SW 1271 (cell line): ENCODE measurements at regions not wholly inside any gene's neighbourhood (a gene's known extent, or its start where the extent isn't known, plus 50 kb on each side); places are given as distances from the start of the nearest gene placed in this dataset.

Source experiments
- DNase-seq, 2 experiments: peaks; one replicate each; lab custom pipeline; 2025; lab: John Stamatoyannopoulos, UW

DNA sequence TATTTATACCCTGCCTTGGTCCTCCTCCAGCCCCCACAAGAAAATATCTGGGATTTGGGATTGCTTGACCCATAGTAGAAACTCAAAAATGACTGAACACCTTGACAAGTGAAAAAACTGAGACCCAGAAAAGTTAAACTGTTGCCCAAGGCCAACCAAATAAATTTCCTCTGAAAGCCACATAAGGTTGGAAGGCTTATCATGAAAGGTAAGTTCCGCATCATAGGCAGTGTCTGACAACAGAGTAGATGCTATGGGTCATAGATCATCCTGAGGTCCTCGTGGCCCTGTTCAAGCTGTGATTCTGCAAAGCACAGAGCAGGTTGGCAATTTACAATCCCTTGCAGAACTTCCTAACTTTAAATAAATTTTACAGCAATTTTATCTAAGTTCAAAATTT is 140.8 kb upstream of the TSC22D2 start:
- no peak for DNase-seq

DNA sequence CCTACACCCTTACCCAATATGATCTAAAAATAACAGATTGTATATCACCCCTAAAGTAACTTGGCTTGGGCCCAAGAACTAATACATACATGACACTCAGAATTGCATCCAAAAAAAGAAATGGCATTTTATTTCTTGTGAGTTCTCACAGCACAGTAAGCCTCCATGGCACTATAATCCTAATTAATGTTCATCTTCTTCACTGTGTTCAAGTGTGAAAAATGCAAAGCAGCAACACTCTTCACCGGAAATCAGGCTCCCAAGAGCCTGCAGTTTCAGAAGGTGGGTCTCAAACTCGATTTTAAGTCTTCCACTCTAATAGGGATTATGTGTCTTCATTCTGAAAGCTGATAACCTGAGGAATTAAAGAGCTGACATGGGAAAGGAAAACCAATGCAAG is 142.8 kb upstream of the TSC22D2 start:
- DNase-seq: no peak

DNA sequence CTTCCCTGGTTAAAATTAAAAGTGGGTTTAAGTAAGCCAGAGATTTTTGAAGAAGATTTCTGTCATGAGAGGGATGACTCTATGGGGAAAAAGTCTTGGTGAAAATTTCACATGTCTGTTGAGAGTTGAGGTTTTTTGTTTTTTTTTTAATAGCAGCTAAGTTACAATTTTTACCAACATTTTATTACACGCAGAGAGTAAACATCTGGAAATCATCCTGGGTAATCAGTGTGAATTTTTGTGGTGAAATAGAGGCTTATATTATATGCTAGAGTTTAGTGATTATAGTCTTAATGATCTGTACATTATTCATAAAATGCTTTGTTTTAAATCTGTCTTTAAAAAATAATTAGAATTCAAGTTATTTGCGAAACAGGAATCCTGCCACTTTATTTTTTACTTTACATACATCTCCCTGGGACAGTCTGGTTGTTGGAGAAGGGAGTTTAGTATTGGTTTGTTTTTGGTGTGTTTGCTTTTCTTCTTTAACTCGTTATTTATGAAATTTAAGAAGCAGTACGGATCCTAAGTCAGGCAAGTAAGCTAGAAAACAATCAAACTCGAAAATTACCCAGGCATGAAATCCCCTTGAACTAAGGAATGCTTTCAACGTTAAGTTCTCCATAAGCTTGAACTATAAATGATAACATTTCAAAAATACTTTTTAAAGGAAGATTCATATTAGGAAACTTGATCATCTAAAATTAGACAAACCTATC is 143.4 kb upstream of the TSC22D2 start:
- no peak for DNase-seq

DNA sequence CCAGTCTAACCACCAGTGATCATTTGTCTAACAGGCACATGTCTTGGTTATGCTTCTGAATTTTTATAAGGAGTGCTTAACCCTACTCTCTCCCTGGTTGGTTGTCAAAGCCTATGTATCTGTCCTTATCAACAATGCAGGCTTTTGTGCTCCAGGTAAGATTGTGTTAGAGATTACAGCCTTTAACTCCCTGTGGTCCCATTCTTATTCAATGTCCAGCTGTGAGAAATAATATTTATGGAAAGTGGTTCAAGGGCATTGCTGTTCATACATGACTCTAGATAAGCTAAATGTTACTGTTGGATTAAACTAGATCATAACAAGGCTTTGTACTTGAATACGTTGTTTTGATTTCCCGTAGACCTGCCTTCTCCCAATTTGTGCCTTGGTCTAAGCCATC is 146.1 kb upstream of the TSC22D2 start:
- DNase-seq: no peak

DNA sequence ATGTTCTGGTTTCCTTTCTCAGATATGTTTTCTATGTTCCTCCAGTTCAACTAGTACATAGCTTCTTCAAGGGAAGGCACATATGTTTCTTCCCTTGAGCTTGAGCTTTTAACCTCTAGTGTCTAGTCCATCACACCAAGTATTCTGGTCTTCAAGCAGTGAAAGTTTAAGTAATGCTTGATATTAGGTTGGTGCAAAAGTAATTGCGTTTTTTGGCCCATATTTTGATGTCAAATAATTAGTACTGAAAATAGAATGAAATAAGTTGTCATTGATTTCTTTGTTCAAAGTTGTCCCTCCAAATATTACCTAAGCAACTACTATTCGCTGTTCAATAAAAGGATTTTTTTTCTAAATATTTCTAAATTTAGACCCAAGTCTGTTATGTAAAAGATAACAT is 146.7 kb upstream of the TSC22D2 start:
- DNase-seq: no peak

DNA sequence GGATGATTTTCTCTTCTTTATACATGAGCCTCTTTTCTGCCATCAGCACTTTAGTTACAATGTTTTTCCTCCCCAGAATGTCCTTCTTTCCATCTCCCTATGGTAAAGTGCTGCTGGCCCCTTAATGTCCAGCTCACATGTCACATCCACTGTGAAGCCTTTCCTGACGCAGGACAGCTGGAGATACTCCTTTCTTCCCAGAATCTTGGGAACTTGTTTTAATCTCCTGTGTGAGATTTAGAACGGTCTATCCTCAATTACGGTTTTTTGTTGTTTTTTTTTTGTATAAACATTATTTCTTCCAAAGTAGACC is 147.7 kb upstream of the TSC22D2 start:
- no peak for DNase-seq

DNA sequence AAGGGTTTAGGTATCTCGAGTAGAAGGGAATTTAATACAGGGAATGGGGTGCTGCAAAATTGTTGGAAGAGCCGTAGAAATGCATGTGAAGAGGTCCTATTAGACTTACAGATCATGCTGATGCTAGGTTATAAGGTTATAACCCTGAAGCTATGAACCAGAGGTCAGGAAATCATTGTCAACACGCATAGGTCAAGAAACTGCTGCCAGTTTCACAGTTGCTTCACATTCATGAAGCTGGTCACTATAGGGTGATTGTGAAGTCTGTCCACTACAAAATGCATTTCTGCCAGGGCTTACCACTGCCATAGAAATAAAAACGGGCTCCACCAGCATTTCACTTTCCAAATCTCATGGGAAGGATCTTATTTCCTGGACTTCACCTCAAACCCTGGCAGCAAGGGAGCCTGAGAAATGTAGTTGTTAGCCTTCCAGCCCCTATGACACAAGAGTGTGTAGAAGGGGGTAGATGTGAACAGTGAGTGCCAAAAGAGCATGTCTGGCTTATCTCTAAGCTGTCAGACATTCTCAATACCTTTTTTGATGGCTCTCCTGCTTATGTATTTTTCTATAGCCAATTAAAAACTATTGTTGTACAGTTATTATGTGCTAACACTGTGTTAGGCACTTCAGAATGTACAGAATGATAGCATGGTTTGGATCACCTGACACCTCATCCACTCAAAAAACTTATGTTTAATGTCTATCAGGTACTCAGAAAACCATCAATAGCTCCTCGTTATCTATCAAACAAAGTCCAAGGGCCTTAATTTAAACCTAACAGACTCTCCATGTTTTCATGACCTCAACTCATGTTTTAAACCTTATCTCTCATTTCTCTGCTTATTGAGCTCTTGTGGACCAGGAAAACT is 148.3 kb upstream of the TSC22D2 start:
- DNase-seq: no peak

DNA sequence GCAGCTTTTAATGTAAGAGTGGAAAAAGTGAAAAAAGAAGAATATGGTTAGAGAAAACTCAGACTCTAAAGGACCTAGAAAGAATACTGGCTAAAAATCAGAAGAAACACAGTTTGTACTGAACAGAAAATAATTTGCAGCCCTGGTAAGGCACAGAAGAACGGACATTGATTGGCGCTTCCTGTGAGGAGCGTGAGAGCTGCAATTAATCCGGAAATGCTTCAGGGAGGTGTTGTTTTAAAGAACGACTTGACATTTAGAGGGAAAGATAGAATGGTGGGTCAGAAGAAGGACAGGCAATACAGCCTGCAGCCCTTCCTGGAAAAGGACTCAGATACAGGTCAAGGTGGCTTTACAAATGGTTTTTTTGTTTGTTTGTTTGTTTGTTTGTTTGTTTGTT is 151.3 kb upstream of the TSC22D2 start:
- DNase-seq: no peak

DNA sequence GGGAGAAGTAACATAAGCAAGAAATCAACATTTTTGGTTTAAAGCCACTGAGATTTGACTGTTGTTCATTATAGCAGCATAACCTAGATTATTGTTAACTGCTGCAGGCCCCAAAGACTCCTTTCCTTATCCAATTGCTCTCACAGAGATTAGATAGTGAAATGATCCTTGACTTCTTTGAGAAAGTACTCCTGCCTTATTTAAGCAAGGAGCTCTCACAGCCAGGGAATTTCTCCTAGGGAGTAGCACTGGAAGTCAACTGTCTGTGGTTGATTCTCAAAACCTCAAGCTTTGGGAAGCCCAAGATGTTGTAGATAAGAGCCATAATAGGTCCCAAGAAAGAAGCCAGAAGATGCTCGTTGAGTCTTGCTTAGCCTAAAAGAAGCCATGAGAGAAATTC is 151.8 kb upstream of the TSC22D2 start:
- DNase-seq: no peak

DNA sequence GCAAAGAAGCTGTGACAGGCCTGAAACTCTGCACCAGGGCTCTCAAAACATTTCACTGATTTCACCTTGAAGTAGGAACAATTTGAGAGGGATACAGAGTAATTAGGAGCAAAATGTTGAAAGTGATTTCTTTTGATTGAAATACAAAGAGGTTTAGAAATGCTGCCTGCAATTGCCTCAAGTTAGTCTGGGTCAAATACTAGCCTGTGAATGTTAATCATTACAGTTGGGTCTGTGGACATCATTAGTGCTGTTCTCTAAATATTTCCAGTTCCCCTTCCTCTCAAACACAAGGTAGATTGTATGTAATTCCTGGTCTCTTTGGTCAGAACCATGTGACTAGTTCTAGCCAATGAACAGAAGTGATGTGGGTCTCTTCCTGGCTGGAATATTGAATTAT is 152.3 kb upstream of the TSC22D2 start:
- DNase-seq: no peak

DNA sequence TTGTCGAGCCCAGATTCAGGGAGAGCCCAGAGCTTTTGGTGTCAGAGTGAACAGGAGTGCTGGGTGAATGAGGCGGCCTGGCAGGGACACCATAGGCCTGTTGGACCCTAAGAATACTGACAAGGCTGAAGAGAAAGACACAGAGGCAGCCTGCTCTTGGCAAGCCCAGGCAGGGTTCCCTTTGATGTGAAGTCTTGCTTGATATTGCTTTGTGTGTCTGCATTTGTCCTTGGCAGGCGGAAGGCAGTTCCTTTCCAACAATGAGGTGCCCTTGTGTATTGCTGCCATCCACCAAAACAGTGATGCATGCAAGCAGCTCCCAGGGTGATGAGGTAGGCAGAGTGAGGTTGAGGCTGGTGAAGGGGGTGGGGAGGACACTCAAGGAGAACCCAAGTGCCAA is 152.7 kb upstream of the TSC22D2 start:
- DNase-seq: no peak

DNA sequence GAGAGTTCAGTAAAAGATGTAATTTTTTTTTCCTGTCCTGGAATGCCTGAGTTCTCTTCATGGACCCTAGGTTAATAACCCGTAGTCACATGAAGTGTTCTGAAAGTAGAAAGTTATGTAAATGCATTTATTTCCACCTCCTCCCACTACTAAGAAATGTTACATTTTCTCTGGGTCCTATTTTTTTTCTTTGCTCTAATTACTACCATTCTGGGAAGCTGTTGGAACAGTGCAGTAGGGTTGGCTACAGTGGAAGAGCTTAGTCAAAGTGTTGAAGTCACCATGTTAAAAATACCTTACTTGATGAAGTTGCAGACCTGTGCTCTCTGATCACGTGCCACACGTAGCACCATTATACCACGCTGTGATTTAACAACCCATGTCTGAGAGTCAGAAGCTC is 153.8 kb upstream of the TSC22D2 start:
- DNase-seq: no peak

DNA sequence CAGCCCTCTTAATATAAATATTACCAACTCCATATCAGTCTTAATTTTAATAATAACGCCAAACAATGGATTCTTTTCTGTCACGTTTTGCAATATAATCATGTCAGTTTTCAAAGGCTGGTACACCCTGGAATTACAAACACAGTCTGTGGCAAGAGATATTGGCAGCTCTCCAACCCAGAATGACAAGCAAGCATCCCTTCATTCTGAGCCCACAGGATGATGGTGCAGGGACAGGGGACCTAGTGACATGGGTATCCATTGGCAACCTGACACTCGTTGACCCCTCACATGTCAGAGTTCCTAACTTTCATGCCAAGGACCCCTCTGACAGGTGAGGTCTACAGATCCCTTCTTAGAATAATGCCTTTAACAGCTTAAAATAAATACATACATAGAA is 154.5 kb upstream of the TSC22D2 start:
- DNase-seq: no peak

DNA sequence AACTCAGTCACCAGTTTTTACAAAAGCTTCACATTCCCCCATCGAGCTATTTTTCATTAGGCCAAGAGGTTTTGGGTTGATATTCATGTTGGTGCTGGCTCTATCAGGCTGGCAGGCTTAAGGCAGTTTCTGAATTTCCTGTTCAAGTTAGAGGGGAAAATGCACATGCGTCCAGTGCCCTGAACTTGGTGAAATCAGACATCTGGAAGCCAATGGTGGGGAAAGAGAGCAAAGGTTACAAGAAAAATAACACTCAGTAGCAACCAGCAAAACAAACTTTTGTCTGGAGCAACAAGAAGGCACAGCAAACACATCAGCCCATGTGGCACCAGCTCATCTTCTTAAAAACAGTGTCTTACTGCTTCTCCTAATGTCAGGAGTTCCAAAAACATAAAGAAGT is 155.6 kb upstream of the TSC22D2 start:
- DNase-seq: no peak

DNA sequence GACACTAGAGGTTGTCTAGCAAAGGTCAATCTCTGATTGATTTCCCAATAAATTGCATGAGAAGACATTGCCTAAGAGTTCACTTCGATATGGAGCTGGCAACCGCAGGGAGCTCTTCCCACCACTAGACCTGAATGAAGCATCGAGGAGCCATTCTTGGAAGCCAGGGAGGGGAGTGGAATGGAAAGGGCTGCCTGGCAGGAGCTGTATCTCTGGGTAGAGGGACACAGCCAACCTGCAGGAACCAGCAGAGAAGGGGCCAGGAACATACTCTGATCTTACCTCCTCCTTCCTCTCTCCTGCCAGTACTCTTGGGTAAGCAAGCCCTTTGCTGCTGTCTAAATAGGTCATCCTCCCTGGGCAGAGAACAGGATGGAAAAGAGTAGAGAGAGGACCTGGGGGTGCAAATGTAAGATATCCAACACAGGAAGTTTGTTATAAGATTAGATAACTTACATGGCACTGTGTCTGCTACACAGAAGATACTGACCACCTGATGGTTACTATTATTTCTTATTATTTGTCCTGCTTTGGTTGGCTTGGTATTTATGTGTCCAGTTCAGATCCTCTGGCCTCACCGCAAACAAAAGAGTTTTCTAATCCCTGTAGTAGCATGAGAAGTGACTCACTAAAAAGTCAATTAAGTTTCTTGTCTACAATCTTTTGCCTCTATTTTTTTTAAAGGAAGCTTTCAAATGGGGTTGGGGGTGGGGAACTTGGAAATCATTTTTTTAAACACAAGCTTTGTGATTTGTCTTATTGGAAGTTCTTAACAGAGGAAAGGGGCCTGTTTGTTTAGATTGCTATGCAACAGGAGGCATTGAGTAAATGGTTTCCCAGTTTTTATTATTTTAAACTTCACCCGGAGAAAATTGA is 156.7 kb upstream of the TSC22D2 start:
- no peak for DNase-seq

DNA sequence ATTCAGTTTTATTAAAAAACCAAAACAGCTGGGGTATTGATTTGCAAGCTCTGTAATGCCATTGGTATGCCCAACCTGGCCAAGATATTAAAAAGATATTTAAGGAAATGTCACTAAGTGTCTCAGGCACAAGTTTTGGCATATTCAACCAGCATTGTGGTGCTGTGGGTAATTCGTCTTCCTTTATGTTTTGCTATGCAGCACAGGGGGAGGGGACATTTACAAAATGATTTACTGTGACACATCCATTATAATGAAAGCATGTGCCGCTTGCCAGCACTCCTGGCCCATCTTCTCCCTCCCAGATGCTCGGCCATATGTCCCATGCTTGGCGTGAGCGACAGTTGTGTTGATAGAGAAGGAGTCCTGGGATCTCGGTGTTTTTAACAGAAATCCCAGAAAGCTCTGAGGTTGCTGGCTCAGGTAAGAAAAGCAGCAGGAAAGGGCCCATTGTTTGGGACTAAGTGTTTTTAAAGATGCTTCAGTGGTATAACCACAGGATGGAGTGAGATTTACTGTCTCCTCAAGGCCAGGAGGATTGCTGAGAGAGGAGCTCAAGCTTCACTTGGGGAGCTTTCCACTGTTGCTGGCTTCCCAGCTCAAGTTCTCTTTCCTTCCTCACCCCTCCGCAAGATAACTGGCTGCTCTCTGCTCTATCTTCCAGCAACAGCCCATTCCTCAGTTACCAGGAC is 158.2 kb upstream of the TSC22D2 start:
- no peak for DNase-seq

DNA sequence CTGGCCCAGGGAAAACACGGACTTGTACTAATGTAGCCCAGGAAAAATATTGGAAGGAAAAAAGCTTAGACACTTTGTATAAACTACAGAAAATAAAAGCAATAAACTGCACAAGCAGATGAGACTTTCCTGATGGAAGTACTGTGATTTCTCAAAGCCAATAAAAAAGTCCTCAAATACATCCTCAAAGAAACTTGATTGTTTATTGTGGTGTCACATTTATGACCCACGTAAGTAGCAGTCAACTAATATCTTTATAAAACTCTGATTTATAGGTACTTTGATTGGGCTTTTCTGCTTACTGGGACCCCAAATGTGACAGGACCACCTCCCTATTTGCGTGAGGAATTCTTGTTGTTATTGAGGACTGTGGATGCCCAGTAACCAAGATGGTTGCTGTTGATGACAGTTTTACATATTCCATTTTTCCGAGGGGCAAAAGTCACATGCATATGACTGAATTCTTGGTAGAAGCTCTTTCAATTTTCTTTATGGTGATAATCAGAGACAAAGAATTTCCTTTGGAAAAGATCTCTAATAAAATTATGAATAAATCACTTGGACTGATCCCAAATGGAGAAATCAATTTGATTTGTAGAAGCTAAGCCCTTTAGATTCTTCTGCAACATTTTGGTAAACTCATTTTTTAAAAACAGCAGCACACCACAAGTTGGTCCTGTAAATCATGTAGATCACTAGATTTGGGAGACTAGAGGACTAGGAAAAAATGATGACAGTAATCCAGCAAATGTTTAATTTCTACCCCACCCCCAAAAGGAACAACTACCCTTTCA is 159.0 kb upstream of the TSC22D2 start:
- no peak for DNase-seq

DNA sequence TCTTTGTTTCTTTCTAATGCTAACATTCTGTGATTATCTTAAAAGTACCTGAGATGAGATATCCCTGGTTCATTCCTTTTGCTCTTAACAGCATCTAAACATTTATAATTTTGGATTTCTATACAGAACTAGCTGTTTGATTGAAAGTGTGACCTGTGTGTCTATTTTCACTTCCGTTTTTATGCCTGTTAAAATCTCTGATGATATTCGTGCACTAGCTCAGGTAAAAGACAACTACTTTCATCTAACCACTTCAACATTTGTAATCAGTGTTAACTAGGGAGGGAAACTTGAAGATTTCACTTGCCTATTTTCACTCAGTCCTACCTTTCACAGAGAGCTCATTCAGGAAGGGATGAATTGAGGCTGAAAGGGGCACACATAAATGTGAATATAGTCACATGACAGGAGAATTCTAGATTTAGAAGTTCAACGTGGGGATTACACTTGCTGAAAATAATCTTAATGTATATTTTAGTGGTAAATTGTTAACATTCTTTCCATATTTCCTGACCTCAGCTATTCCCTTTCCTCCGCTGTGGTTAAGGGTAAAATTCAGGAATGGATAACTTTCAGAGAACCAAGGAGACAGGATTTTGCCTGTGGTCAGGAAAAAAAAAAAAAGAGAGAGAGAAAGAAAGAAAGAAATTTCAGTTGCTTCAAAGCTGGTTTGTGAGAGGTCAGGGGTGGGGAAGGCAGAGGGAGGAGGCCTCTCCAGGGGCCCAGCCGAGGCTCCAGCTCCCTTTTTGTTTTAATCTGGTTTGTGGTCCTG is 159.8 kb upstream of the TSC22D2 start:
- peak in 1 of 2 experiments; percentile 63 for DNase-seq

DNA sequence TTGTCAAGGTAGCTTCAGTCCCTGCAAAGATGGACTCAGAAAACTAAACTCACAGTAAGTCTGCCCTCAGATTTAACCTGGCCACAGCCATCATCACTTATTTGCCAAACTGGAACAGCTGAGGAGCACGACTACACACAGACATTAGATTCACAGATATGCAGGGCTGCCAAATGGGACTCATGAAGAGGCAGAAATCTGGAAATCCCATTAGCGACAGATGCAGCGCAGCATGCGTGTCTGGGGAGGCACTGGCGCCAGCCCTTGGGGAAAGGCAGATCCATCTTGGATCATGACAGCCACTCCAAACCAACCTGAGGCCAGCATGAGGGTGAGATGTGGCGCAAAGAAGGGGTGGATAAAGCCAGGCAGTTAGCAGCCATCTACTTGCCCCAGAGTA is 160.7 kb upstream of the TSC22D2 start:
- DNase-seq: no peak

DNA sequence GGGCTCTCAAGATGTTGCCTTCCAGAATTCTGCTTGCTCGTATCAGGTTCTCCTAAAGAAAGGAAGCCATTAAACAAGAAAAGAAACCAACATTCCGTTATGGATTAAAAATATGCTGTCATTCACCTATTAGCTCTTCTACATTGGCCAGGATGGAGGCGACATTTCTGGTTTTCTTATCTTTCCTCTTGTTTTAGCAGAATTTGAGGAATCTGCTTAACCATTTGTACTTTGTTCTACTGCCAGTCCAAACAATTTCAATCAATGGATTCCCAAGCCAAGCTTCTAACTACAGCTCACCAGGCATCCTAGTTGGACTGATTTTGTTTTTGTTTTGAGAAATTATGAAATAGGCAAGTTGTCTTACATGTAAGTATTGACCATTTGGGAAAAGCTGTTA is 164.6 kb upstream of the TSC22D2 start:
- no peak for DNase-seq
